NT2/D1 (cell line): ENCODE measurements at regions not wholly inside any gene's neighbourhood (a gene's known extent, or its start where the extent isn't known, plus 50 kb on each side); places are given as distances from the start of the nearest gene placed in this dataset.

Experiments used
- SUZ12 ChIP-seq: IDR thresholded peaks from 2 replicates; pipeline ENCODE4 v1.6.1; 2011; ENCODE audit not compliant: insufficient read length, insufficient read depth; ENCODE audit errors: extremely low read depth
- YY1 ChIP-seq: IDR thresholded peaks from 2 replicates; pipeline ENCODE4 v1.6.1; 2011; ENCODE audit not compliant: insufficient read length, insufficient read depth
- ZNF274 ChIP-seq: IDR thresholded peaks from 2 replicates; pipeline ENCODE4 v1.6.1; 2011; ENCODE audit warnings: mild to moderate bottlenecking, low read depth, low read length

GRCh38 chr12:90695415-90695814 lies 259.6 kb downstream of the CCER1 start:
- TF ChIP-seq YY1, result no peak
- TF ChIP-seq ZNF274, result no peak
- no peak for TF ChIP-seq SUZ12
